Lower lobe of right lung (tissue), 2 donors: ENCODE measurements at regions not wholly inside any gene's neighbourhood (a gene's known extent, or its start where the extent isn't known, plus 50 kb on each side); places are given as distances from the start of the nearest gene placed in this dataset.

Source experiments
- ATAC-seq, 2 donors: fragments of 200-7000 bp; cut with Tn5 transposase; one replicate each; pipeline ENCODE4 v1.9.1; 2020 to 2022; ENCODE audit warnings: mild to moderate bottlenecking in 2 of 2, moderate library complexity in 2 of 2
- DNase-seq: peaks from one replicate; pipeline ENCODE4 v3.0.0-alpha.2; 2020
- H3K27ac ChIP-seq: fragments of 200-600 bp; one replicate; pipeline ENCODE4 v1.8.0; 2022
- H3K27me3 ChIP-seq: fragments of 200-600 bp; one replicate; pipeline ENCODE4 v1.8.0; 2022; ENCODE audit warnings: low read depth
- H3K36me3 ChIP-seq: fragments of 200-600 bp; one replicate; pipeline ENCODE4 v1.8.0; 2022; ENCODE audit warnings: mild to moderate bottlenecking
- H3K4me1 ChIP-seq: fragments of 200-600 bp; one replicate; pipeline ENCODE4 v1.8.0; 2022
- H3K4me3 ChIP-seq: fragments of 200-600 bp; one replicate; pipeline ENCODE4 v1.8.0; 2022; ENCODE audit warnings: mild to moderate bottlenecking
- H3K9me3 ChIP-seq: fragments of 200-600 bp; one replicate; pipeline ENCODE4 v1.8.0; 2022
- intact Hi-C: fragments of 100-400 bp; cut with DNase I; formaldehyde crosslinking; loops from one replicate; pipeline ENCODE4 v1.11.0; 2022
- TF ChIP-seq, protein P1 (sequence below): fragments of 200-600 bp; IDR thresholded peaks from one replicate; pipeline ENCODE4 v1.8.0; 2022; ENCODE audit warnings: antibody characterized with exemption, mild to moderate bottlenecking
- donor health status: DM: no; HTN: yes; CAD: no; lungs with severe emphysema.

- Histone ChIP-seq H3K27me3 (no peaks in the 10 kb centered on the region), H3K4me1 (no peaks in the 10 kb centered on the region), H3K27ac (no peak overlapping the region), H3K4me3 (no peak overlapping the region), H3K9me3 (no peaks in the 10 kb centered on the region), H3K36me3 (no peaks in the 10 kb centered on the region)
- ATAC-seq (no peak), DNase-seq (no peak)
- TF ChIP-seq, protein P1, sequence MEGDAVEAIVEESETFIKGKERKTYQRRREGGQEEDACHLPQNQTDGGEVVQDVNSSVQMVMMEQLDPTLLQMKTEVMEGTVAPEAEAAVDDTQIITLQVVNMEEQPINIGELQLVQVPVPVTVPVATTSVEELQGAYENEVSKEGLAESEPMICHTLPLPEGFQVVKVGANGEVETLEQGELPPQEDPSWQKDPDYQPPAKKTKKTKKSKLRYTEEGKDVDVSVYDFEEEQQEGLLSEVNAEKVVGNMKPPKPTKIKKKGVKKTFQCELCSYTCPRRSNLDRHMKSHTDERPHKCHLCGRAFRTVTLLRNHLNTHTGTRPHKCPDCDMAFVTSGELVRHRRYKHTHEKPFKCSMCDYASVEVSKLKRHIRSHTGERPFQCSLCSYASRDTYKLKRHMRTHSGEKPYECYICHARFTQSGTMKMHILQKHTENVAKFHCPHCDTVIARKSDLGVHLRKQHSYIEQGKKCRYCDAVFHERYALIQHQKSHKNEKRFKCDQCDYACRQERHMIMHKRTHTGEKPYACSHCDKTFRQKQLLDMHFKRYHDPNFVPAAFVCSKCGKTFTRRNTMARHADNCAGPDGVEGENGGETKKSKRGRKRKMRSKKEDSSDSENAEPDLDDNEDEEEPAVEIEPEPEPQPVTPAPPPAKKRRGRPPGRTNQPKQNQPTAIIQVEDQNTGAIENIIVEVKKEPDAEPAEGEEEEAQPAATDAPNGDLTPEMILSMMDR: no peak
- intact Hi-C loops: no loop called here
Measured at GRCh38 chr6:114592506-114592905, 249.7 kb upstream of the HS3ST5 start.

DNA sequence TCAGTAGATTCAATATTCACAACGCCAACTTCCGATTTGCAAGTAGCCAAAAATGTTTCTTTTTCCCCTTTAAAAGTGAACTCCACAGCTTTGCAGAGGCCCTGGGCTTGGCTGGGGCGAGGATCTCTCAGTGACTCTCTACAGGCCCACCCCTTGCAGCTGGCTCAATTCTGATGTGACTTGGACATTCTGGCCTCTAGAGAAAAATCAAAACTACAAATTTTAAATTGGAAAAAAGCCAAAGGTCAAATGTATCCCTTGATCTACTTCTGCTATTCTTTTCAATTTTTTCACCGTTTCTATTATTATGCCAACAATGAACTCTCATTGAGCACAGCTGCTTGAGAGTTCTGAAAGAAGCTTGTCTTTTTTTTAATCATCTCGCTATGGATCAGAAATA, 245.9 kb upstream of the HS3ST5 start:
- no peaks in the 10 kb centered on the region for H3K27me3 ChIP-seq
- intact Hi-C loops: no loop called here
- no peaks in the 10 kb centered on the region for H3K4me1 ChIP-seq
- H3K4me3 ChIP-seq: no peak overlapping the region
- ATAC-seq (no peak), DNase-seq (no peak)
- no peaks in the 10 kb centered on the region for H3K9me3 ChIP-seq
- no peak overlapping the region for H3K27ac ChIP-seq
- no peaks in the 10 kb centered on the region for H3K36me3 ChIP-seq
- TF ChIP-seq, protein P1: no peak

GRCh38 chr6:114586298-114586697, 243.5 kb upstream of the HS3ST5 start:
- TF ChIP-seq, protein P1: no peak
- DNase-seq: no peak

DNA sequence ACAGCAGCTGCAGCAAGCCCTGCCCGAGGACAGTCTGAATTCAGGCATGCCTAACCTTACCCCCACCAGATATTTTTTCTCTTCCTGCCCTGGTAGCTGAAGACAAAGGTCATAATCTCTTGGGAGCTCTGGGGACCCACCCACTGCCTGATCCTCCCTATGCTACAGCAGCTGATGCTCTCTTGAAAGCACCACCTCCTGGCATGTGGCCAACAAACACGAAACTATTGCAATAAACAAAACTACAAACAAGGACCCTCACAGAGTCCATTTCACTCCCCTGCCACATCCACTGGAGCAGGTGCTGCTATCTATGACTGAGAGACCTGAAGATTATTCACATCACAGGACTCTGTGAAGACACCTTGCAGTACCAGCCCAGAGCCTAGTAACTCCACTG, 238.5 kb upstream of the HS3ST5 start:
- TF ChIP-seq, protein P1: no peak
- DNase-seq (no peak), ATAC-seq (no peak)
- intact Hi-C loops: no loop called here
- H3K36me3 ChIP-seq: no peaks in the 10 kb centered on the region
- no peak overlapping the region for H3K4me3 ChIP-seq
- H3K4me1 ChIP-seq: no peaks in the 10 kb centered on the region
- H3K9me3 ChIP-seq: no peaks in the 10 kb centered on the region
- H3K27ac ChIP-seq: no peak overlapping the region
- no peaks in the 10 kb centered on the region for H3K27me3 ChIP-seq

More at GRCh38 chr6:114586298-114586697, 243.5 kb upstream of the HS3ST5 start:
- Histone ChIP-seq H3K36me3 (no peaks in the 10 kb centered on the region), H3K4me1 (no peaks in the 10 kb centered on the region), H3K27ac (no peak overlapping the region), H3K9me3 (no peaks in the 10 kb centered on the region), H3K27me3 (no peaks in the 10 kb centered on the region), H3K4me3 (no peak overlapping the region)
- intact Hi-C loops: no loop called here
- ATAC-seq: no peak

- Histone ChIP-seq H3K36me3 (no peaks in the 10 kb centered on the region), H3K4me1 (no peaks in the 10 kb centered on the region), H3K27ac (no peak overlapping the region), H3K9me3 (no peaks in the 10 kb centered on the region), H3K27me3 (no peaks in the 10 kb centered on the region), H3K4me3 (no peak overlapping the region)
- TF ChIP-seq, protein P1: no peak
- ATAC-seq: no peak
- intact Hi-C loops: no loop called here
- no peak for DNase-seq
Measured at GRCh38 chr6:114580882-114581281, 238.1 kb upstream of the HS3ST5 start.

- H3K27ac ChIP-seq: no peak overlapping the region
- H3K4me3 ChIP-seq: no peak overlapping the region
- ATAC-seq (no peak), DNase-seq (no peak)
- TF ChIP-seq, protein P1: no peak
- no peaks in the 10 kb centered on the region for H3K27me3 ChIP-seq
- no peaks in the 10 kb centered on the region for H3K4me1 ChIP-seq
- intact Hi-C loops: no loop called here
- H3K36me3 ChIP-seq: no peaks in the 10 kb centered on the region
- H3K9me3 ChIP-seq: no peaks in the 10 kb centered on the region
Measured at GRCh38 chr6:114579486-114579885, 236.7 kb upstream of the HS3ST5 start.
